GM19397 (cell line): ENCODE measurements at regions not wholly inside any gene's neighbourhood (a gene's known extent, or its start where the extent isn't known, plus 50 kb on each side); places are given as distances from the start of the nearest gene placed in this dataset.
"Not testable (repeated sequence)": the region's sequence is repeated elsewhere in the genome, so short reads cannot be mapped to it uniquely, and the experiment has no call there.

Experiments used
- ATAC-seq: cut with Tn5 transposase; IDR thresholded peaks from one replicate; pipeline ENCODE4 v1.9.1; 2021; ENCODE audit warnings: mild to moderate bottlenecking, moderate library complexity; ENCODE audit not compliant: unreplicated experiment

DNA sequence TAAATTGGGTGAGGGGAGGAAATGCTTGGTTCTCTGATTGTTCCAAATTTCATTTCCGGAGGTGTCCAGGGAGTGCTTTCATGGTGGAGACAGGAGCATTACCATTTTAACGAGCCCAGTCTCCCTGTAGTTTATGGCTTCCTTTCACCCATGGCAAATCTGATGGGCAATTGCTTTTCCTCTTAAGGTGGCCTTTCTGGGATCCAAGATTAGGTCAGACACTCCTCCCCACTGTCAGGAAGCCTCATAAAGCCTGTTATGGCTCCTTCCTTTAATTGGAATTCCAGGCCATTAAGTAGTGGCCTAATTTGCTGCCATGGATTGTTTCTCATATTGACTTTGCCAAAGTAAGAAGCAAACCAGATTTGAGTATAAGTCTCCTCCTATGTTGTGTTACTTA, 157.8 kb downstream of the PDCD6IP start:
- no peak for ATAC-seq

DNA sequence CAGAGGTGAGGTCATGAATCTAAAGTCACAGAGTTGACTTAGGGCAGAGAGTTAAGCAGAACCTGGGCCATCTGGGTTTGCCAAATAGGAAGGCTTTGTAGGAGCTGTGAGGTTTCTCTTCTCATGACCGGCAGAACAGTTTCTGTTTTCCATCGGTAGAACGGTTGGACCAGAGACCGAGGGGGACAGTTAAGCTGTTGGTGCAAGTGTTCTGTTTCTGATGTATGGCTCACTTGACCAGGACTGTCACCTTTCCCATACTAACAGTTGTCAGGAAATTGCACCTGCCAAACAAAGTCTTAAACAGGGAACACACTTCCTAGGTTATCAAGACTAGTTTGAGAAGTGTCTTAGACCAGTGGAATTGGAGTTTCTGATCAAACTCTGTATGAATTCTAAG, 158.3 kb downstream of the PDCD6IP start:
- ATAC-seq = no peak

DNA sequence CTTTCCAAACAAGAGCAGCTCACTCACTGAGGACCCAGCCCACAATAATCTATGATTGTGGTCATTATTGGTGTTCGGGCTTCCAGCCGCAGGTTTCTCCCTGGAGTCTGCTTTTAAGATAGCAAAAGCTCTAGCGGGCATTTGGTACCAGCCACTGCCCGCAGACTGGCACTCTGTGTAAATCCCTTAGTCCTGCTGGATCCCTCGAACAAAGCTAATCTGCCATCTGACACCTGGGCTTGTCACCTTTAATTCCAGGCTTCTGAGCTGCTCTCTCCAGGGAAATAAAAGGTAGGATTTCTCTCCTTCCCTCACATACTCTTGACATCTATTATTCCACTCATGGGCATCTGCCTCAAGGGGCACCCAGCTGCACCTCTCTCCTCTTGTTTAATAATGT, 158.7 kb downstream of the PDCD6IP start:
- ATAC-seq = no peak

DNA sequence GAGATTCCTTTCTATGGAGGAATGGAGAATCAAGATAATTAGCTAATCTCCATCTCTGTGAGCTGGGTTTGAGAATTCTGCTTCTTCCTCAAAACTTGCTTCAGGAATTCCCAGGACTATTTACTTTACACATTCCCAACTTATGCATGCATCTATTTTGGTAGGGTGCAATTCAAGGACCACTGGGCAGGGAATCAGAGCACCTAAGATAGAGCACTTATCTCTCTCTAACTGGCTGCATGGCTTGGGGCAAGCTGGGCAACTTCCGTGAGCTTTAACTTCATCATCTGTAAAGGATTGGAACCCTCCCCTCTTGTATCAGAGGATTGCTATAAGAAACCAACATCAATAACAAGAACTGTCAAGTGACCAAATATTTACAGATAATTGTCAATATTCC, 160.2 kb downstream of the PDCD6IP start:
- no peak for ATAC-seq

DNA sequence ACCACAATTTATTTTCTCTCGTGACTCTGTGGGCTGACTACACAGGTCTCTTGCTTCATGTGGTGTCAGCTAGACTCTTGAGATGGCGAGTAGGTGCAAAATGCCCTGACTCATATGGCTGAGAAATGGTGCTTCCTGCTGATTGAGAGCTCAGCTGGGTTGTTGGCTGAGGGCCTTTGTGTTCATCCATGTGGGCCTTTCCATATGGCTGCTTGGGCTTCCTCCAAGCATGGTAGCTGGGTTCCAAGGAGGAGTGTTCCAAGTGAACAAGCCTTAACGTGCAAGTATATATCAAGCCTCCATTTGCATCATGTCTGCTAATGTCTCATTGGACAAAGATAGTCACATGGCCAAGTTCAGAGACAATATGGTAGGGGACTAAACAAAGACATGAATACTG, 164.0 kb downstream of the PDCD6IP start:
- ATAC-seq = no peak

DNA sequence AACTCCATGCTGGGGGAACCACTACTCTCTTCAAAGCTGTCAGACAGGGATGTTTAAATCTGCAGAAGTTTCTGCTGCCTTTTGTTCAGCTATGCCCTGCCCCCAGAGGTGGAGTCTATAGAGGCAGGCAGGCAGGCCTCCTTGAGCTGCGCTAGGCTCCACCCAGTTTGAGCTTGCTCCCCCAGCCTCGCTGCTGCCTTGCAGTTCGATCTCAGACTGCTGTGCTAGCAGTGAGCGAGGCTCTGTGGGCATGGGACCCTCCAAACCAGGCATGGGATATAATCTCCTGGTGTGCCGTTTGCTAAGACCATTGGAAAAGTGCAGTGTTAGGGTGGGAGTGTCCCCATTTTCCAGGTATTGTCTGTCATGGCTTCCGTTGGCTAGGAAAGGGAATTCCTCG, 171.8 kb downstream of the PDCD6IP start:
- ATAC-seq = not testable (repeated sequence)

DNA sequence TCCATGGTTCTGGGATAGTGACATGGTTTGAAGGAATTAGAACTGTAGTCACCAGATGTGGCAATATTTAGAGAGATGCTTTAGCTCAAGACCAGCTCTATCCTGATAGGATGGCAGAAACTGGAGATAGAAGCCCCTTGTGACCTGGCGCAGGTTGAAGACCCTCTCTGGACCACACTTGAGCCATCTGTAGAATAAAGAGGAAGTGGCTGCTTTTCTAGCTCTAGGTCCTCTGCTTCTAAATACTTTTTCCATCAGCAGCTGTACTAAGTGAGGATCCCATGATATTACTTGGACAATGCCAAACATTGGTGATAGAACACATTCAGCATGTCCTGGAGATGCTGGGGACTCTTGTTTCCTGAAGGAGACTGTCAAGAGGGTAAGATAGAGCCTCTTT, 172.6 kb downstream of the PDCD6IP start:
- ATAC-seq = no peak

DNA sequence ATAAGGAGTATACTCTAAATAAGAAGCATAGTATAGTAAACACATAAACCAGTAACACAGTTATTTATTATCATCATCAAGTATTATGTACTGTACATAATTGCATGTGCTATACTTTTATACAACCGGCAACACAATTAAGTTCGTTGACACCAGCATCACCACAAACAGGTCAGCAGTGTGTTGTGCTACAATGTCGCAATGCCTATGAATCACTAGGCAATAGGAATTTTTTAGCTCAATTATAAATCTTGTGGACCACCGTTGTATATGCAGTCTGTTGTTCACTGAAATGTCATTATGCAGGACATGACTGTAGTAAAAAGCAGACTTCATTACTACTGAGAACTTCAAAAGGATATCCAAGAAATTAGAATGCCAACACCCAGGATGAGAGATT, 177.0 kb downstream of the PDCD6IP start:
- no peak for ATAC-seq

DNA sequence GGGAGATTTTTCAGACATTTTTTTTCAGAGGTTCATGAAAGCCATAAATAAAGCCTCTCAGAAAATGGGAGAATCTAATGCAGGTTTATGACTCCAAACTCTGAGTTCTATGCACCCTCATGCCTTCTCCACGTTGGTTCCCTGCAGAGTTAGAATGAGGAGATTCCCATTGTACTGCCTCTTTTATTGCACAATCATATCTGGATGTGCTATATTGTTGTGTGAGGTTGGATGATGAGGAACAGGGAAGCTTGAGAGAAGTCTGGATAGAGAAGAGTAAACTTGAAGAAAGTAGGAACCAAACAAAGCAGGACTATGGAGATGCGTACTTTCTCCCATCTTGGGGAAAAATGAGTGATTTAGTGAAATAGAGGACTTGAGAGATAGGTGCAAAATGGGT, 178.8 kb downstream of the PDCD6IP start:
- ATAC-seq = no peak

DNA sequence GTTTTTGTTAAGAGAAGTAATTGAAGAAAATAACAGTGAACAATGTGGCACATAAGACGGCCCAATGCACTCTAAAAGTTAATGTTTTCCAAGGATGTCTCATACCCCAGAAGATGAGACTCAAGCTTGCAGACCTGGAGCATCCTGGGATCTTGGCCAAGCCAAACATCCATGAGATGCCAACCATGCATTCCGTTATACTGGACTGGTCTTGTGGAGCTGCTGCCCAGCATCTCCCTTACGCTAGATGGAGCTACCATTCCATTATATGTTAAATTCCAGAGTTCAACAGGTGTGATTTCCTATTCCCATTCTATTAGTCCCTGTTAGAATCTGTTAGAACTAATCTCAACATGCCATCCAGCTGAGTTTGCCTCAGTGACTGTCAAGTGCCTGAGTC, 181.8 kb downstream of the PDCD6IP start:
- no peak for ATAC-seq

DNA sequence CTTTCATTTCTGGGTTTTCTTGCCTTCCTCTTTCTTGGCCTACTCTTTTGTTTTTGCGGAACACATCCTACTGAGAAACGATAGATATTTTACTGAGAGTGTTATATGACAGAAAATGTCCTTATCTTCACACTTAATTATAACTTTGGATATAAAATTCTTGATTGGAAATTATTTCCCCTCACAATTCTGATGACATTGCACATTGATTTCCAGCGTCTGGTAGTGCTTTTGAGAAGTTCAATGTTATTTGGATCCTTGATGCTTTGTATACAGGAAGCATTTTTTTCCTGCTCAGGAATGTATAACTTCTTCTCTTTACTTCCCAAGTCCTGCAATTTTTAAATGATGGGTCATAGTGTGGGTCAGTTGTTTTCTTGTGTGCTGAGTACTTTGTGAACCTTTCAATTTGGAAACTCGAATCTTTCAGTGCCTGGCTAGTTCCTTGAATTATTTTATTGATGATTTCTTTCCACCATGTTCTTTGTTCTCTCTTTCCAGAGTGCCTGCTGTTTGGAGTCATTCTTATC, 183.9 kb downstream of the PDCD6IP start:
- ATAC-seq = no peak

DNA sequence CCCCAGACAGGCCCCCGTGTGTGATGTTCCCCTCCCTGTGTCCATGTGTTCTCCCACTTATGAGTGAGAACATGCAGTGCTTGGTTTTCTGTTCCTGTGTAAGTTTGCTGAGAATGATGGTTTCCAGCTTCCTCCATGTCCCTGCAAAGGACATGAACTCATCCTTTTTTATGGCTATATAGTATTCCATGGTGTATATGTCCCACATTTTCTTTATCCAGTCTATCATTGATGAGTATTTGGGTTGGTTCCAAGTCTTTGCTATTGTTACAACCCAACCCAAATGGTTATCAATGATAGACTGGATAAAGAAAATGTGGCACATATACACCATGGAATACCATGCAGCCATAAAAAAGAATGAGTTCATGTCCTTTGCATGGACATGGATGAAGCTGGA, 184.5 kb downstream of the PDCD6IP start:
- not testable (repeated sequence) for ATAC-seq

DNA sequence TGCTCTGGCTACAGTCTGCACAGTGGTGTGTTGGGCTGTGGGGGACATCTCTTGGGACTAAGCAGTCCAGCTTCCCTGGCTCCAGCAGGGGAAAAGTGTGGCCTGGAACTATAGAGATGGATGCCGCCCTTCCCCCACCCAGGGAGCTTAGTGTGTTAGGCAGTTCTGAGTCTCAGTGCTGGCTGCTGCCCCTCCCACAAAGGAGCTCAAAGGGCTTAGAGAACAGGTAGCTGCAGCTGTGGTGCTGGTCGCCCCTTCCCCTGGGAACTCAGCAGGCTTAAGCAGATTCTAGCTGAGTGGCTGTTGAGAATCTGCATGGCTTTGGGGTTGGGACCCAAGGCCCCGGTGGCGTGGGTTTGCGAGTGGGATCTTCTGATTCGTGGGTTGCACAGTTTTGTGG, 190.8 kb downstream of the PDCD6IP start:
- ATAC-seq = no peak

DNA sequence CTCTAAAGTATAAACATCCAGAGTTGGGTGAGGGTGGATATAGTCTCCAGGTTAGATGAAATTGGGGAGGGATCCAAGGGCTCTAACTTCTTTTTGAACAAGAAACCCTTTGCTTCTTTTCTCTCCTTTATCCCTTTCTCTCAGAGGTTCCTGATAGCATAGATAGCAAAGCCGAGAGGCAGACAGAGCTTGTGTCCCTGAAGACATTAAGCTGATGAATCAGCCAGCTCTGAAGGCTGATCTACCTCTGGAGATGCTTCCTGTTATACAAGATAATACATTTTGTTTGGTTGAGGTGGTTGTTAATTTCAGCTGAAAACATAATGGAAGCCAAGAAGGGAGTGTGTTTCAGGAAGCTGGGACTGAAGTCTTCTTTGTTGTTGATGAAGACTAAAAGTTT, 193.2 kb downstream of the PDCD6IP start:
- ATAC-seq = no peak

DNA sequence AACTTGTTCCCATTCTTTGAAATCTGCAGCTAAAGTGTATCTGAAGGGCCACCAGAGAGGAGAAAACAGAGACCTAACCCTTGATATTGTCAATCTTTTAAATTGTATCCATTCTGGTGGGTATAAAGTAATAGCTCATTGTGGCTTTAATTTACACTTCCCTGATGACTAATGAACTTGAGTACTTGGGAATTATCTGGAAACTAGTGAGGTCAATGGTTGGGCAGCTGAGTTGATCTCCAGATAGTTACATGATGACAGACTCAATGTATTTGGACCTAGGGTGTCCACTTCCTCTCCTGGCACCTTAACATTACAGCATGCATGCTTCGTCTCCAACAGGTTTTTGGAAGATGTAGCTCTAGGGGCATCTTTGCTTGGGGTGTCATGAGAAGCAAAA, 195.2 kb downstream of the PDCD6IP start:
- ATAC-seq = no peak

DNA sequence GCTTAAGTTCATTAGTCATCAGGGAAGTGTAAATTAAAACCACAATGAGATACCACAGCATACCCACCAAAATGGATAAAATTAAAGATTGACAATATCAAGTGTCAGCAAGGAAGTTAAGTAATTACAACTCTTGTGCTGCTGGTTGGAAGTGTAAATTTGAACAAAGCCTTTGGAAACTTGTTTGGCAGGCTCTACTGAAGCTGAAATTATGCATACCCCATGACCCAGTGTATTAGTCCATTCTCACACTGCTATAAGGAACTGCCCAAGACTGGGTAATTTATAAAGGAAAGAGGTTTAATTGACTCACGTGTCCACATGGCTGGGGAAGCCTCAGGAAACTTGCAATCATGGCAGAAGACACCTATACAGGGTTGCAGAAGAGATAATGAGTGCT, 196.1 kb downstream of the PDCD6IP start:
- no peak for ATAC-seq

DNA sequence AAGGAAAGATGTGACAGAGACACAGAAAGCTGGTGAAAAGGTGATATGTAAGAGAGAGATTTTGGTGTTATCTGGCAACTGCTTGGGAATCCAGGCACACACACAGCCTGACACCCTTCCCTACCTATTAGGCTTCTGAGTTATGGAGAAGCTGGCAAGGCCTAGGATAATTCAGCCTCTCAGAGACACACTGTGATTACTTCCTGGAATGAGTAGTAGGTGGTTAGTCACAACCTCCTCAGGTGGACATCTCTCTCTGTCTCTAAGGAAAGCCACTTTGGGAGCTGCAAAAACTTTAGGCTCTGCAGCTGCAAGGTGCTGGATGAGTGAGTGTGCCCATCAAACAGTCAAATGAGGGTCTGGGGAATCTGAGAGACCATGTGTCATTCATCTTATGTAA, 201.9 kb downstream of the PDCD6IP start:
- no peak for ATAC-seq

DNA sequence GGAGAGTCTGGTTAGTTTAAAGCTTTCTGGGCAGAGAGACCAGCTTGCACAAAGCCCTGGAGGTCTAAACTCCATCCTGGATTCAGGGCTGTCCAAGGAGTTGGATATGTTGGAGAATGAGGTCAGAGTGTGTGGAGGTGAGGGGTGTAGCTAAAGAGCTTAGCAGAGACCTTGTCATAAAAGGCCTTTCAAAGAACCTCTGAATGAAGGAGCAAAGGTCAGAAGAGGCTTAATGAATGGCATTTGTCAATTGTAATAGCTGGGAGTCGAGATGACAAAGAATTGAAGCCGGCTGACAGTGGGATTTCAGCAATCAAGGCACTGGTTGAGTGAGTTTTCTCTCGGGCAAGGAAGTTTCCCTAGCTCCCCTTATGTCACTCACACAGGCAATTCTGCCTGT, 202.6 kb downstream of the PDCD6IP start:
- no peak for ATAC-seq

DNA sequence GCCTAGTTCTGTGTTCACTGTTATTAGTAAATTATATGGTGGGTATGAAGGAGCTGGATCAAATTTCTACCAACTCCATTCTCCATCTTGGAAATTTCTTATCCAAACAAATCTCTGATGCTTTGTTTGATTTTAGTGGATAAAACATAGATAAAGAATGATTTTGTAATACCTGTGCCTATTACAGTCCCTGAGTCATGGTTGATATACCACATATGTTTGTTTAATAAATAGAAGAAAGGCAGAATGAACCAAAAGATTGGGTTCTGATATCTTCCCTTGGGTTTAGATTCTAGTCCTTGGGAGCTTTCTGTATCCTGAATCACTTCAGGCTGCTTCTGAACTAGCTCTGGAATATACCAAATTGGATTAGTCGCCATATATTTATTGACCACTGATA, 203.6 kb downstream of the PDCD6IP start:
- ATAC-seq = no peak

DNA sequence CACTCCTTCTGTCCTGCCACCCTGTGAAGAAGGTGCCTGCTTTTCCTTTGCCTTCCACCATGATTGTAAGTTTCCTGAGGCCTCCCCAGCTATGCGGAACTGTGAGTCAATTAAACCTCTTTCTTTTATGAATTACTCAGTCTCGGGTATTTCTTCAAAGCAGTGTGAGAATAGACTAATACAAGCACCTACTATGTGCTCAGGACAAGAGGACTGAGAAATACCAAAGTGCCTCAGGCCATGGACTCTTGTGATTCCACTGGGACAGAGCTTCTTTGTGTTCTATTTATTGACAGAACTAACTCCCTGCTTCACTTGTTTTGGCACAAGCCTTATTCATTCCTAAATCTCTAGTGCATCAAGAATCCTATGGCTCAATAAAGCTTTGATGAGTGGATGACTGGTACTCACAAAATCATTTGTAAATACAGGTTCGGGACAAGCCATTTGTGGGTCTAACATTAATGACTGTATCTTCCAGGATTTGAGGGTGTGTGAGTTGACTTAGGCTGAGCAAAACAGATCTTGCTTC, 204.2 kb downstream of the PDCD6IP start:
- no peak for ATAC-seq

DNA sequence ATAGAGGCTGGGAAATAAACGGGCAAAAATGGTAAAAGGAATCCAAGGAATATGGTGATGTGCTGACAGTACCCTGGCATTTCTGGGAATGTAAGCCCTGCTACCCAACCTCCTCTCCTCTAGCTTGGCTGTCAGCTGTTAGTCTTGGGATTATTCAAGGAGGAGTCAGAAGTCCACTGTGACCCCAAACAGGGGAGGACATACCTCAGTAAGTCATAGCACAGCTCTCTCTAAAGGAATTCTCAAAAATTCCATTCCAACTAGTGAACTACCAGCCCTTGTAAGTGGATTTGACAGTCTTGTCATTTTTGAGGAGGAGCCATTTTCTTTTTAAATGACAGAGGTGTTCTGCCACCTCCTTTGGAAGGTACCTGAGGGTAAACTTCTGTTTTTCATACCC, 207.5 kb downstream of the PDCD6IP start:
- ATAC-seq = no peak

DNA sequence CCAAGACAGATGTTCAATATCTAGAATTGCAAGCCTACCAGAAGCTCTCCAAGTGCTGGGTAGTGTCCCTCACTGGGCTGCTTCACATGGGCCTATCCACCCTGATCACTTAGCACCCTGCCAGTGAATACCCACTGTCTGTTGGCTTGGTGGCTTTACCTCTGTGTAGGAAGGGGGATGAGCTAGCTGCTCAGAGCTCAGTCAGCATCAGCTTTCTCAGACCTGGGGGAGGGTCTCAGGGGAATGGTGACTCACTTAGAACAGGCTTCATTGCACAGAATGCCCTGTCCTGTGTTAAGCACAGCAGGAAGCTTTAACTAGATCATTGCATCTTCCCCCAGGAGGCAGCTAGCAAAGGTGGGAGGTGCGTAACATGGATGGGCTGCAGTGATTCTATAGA, 209.8 kb downstream of the PDCD6IP start:
- ATAC-seq = no peak
